Upper lobe of left lung (tissue), 6 donors: ENCODE measurements at regions not wholly inside any gene's neighbourhood (a gene's known extent, or its start where the extent isn't known, plus 50 kb on each side); places are given as distances from the start of the nearest gene placed in this dataset.
"Not testable (repeated sequence)": the region's sequence is repeated elsewhere in the genome, so short reads cannot be mapped to it uniquely, and the experiment has no call there.

ENCODE experiments used
- ATAC-seq, 2 donors: fragments of 200-7000 bp; cut with Tn5 transposase; one replicate each; pipeline ENCODE4 v1.9.1; 2022; ENCODE audit warnings: mild to moderate bottlenecking in 2 of 2, moderate library complexity in 2 of 2; ENCODE audit not compliant: low FRiP score in 2 of 2
- DNase-seq, 2 donors: peaks; one replicate each; pipeline ENCODE4 v3.0.0-alpha.2; 2019 to 2020
- H3K27ac ChIP-seq, 4 donors: fragments of 200-600 bp; sonication (generic); one replicate each; pipeline ENCODE4 v1.5.1; 2016 to 2019
- H3K27me3 ChIP-seq, 4 donors: fragments of 200-600 bp; sonication (generic); one replicate each; pipeline ENCODE4 v1.5.1; 2017 to 2019
- H3K36me3 ChIP-seq, 4 donors: fragments of 200-600 bp; sonication (generic); one replicate each; pipeline ENCODE4 v1.5.1; 2016 to 2019
- H3K4me1 ChIP-seq, 4 donors: fragments of 200-600 bp; sonication (generic); one replicate each; pipeline ENCODE4 v1.5.1; 2018 to 2019
- H3K4me3 ChIP-seq, 4 donors: fragments of 200-600 bp; sonication (generic); one replicate each; pipeline ENCODE4 v1.5.1; 2017 to 2019; ENCODE audit warnings: mild to moderate bottlenecking in 2 of 4, moderate library complexity in 1 of 4
- H3K9me3 ChIP-seq, 4 donors: fragments of 200-600 bp; sonication (generic); one replicate each; pipeline ENCODE4 v1.5.1; 2018 to 2019
- CTCF ChIP-seq, 6 experiments: fragments of 450-650 bp in 4 of 6; fragments of 200-600 bp in 2 of 6; sonication (generic) in 2 of 6; IDR thresholded peaks; one replicate each; pipeline ENCODE4 v1.5.1; 2016 to 2019; ENCODE audit warnings: antibody characterized with exemption in 6 of 6
- EP300 ChIP-seq, 4 donors: sonication (generic); formaldehyde crosslinking; IDR thresholded peaks; one replicate each; pipeline ENCODE4 v1.5.1; 2017; ENCODE audit warnings: antibody characterized with exemption in 4 of 4, control low read depth in 2 of 4
- POLR2A ChIP-seq, 4 donors: fragments of 450-650 bp; IDR thresholded peaks; one replicate each; pipeline ENCODE4 v1.5.1; 2016 to 2017; ENCODE audit warnings: antibody characterized with exemption in 4 of 4, mild to moderate bottlenecking in 2 of 4
- POLR2AphosphoS5 ChIP-seq, 2 donors: sonication (generic); formaldehyde crosslinking; IDR thresholded peaks; one replicate each; pipeline ENCODE4 v1.5.1; 2017; ENCODE audit warnings: antibody characterized with exemption in 2 of 2
- WGBS, 2 donors: methylation state at CpG; one replicate each; pipeline ENCODE4 v1.1.5; 2017 to 2018; 5-methylcytosine and 5-hydroxymethylcytosine counted together
- donor health status: DM: no; HTN: no; CAD: no; lungs with moderate emphysema.
- donor health status: DM: no; HTN: yes; CAD: no; lungs with severe emphysema.

- TF ChIP-seq EP300 (IDR thresholded peaks at IDR 0.05) (no peak), POLR2AphosphoS5 (IDR thresholded peaks at IDR 0.05) (no peak), POLR2A (IDR thresholded peaks at IDR 0.05) (no peak), CTCF (IDR thresholded peaks at IDR 0.05) (no peak)
- no peaks in the 10 kb centered on the region for H3K36me3 ChIP-seq
- ATAC-seq: no peak
- H3K4me3 ChIP-seq: no peak overlapping the region
- no peak for DNase-seq
- no peaks in the 10 kb centered on the region for H3K4me1 ChIP-seq
- WGBS, 2 donors: 87 to 95% methylated on average over 3 of the region's 3 CpGs
- no peaks in the 10 kb centered on the region for H3K27me3 ChIP-seq
- H3K9me3 ChIP-seq: no peaks in the 10 kb centered on the region
- no peak overlapping the region for H3K27ac ChIP-seq
Measured at GRCh38 chr4:158395343-158395742, 126.3 kb upstream of the RXFP1 start.

- H3K9me3 ChIP-seq: no peaks in the 10 kb centered on the region
- no peak for DNase-seq
- no peaks in the 10 kb centered on the region for H3K4me1 ChIP-seq
- TF ChIP-seq POLR2A (IDR thresholded peaks at IDR 0.05) (no peak), CTCF (IDR thresholded peaks at IDR 0.05) (no peak), POLR2AphosphoS5 (IDR thresholded peaks at IDR 0.05) (no peak), EP300 (IDR thresholded peaks at IDR 0.05) (no peak)
- H3K27me3 ChIP-seq: no peaks in the 10 kb centered on the region
- H3K4me3 ChIP-seq: no peak overlapping the region
- no peak for ATAC-seq
- H3K36me3 ChIP-seq: no peaks in the 10 kb centered on the region
- 62 to 75% methylated on average over 2 of the region's 2 CpGs for WGBS, 2 donors
- no peak overlapping the region for H3K27ac ChIP-seq
Measured at GRCh38 chr4:158395889-158396288, 125.8 kb upstream of the RXFP1 start.

GRCh38 chr4:158397781-158398180 lies 123.9 kb upstream of the RXFP1 start:
- no peak overlapping the region for H3K4me3 ChIP-seq
- TF ChIP-seq POLR2AphosphoS5 (IDR thresholded peaks at IDR 0.05) (no peak), EP300 (IDR thresholded peaks at IDR 0.05) (no peak), CTCF (IDR thresholded peaks at IDR 0.05) (no peak)
- no peaks in the 10 kb centered on the region for H3K36me3 ChIP-seq
- no peaks in the 10 kb centered on the region for H3K27me3 ChIP-seq
- 86 to 90% methylated on average over 2 of the region's 2 CpGs for WGBS, 2 donors
- H3K9me3 ChIP-seq: no peaks in the 10 kb centered on the region
- H3K4me1 ChIP-seq: no peaks in the 10 kb centered on the region
- H3K27ac ChIP-seq: no peak overlapping the region
- no peak for DNase-seq
- ATAC-seq: no peak

- not testable (repeated sequence) for H3K4me3 ChIP-seq, ATAC-seq, H3K36me3 ChIP-seq, H3K4me1 ChIP-seq, H3K27me3 ChIP-seq, H3K27ac ChIP-seq, H3K9me3 ChIP-seq
- DNase-seq: peak in 1 of 2 donors; percentile 69
- WGBS, 2 donors: 97% methylated on average over 16 to 28 of the region's 29 CpGs
Measured at GRCh38 chr4:158407961-158408360, 113.7 kb upstream of the RXFP1 start.

- WGBS, 2 donors: 69 to 84% methylated on average over 3 of the region's 3 CpGs
- ATAC-seq: no peak
- no peaks in the 10 kb centered on the region for H3K4me1 ChIP-seq
- no peak overlapping the region for H3K27ac ChIP-seq
- no peaks in the 10 kb centered on the region for H3K36me3 ChIP-seq
- H3K9me3 ChIP-seq: no peaks in the 10 kb centered on the region
- TF ChIP-seq CTCF (IDR thresholded peaks at IDR 0.05): no peak
- TF ChIP-seq EP300 (IDR thresholded peaks at IDR 0.05): no peak
- TF ChIP-seq POLR2AphosphoS5 (IDR thresholded peaks at IDR 0.05): no peak
- no peak for TF ChIP-seq POLR2A (IDR thresholded peaks at IDR 0.05)
- no peaks in the 10 kb centered on the region for H3K27me3 ChIP-seq
- H3K4me3 ChIP-seq: no peak overlapping the region
- no peak for DNase-seq
Measured at GRCh38 chr4:158410272-158410671, 111.4 kb upstream of the RXFP1 start.
